ENCODE measurements at regions not wholly inside any gene's neighbourhood (a gene's known extent, or its start where the extent isn't known, plus 50 kb on each side); places are given as distances from the start of the nearest gene placed in this dataset.

DNA sequence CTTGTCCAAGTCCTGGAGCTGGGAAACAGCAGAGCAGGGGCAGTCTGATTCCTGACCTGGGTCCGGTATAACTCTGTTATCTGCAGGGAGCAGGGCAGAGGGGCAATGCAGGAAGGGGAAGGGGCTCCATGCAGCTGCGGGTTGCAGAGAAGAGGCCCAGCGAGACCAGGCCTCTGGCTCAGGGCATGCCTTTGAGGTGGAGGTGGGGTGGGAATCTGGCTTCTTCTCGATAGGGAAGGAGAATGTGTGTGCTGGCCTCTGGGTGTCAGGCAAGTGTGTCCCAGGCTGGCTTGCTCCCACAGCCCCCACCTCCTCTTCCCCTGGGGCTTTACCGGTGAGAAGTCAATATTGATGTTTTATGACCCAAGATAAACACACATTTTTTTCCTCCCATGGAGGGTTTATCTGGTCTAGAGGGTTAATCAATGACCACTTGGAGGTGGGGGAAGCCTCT, 187.1 kb upstream of the HAAO start:
- Histone ChIP-seq H3K27me3 (replicated peaks in 1 of 2; ENCODE audit: control insufficient read depth in 2 of 2, insufficient read depth in 2 of 2, low read length in 1 of 2) (peaks cover 0 to 1% of the 10 kb centered on the region in 2 experiments; a peak in 1 of 4 replicates), H3K4me1 (ENCODE audit: control insufficient read depth, insufficient read depth, low read length) (no peaks in the 10 kb centered on the region), H3K4me3 (no peak overlapping the region), H2AFZ (ENCODE audit: control insufficient read depth, low read depth, low read length) (no peak overlapping the region), H3K36me3 (ENCODE audit: control insufficient read depth in 2 of 2, insufficient read depth in 2 of 2, low read length in 1 of 2) (no peaks in the 10 kb centered on the region), H3K4me2 (ENCODE audit: control insufficient read depth, insufficient read depth) (no peak overlapping the region), H3K27ac (ENCODE audit: control insufficient read depth, insufficient read depth) (no peak overlapping the region), H3K9ac (ENCODE audit: control insufficient read depth, insufficient read depth, low read length) (no peak overlapping the region), H3K79me2 (ENCODE audit: control insufficient read depth, insufficient read depth, low read length) (no peaks in the 10 kb centered on the region), H3K9me3 (replicated peaks; ENCODE audit: control insufficient read depth, insufficient read depth, low read length) (no peaks in the 10 kb centered on the region), H4K20me1 (ENCODE audit: control insufficient read depth, insufficient read depth) (no peaks in the 10 kb centered on the region)
- no peak for ATAC-seq
- TF ChIP-seq, protein P1, sequence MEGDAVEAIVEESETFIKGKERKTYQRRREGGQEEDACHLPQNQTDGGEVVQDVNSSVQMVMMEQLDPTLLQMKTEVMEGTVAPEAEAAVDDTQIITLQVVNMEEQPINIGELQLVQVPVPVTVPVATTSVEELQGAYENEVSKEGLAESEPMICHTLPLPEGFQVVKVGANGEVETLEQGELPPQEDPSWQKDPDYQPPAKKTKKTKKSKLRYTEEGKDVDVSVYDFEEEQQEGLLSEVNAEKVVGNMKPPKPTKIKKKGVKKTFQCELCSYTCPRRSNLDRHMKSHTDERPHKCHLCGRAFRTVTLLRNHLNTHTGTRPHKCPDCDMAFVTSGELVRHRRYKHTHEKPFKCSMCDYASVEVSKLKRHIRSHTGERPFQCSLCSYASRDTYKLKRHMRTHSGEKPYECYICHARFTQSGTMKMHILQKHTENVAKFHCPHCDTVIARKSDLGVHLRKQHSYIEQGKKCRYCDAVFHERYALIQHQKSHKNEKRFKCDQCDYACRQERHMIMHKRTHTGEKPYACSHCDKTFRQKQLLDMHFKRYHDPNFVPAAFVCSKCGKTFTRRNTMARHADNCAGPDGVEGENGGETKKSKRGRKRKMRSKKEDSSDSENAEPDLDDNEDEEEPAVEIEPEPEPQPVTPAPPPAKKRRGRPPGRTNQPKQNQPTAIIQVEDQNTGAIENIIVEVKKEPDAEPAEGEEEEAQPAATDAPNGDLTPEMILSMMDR (IDR thresholded peaks at IDR 0.05 in 2 of 3, conservative IDR thresholded peaks at IDR 0.05 in 1 of 3; ENCODE audit: control insufficient read depth in 2 of 3, extremely low read depth in 1 of 3, insufficient read depth in 1 of 3, low read depth in 3 of 3, low read length in 3 of 3), result 0 out of 6 replicates have a peak, but pooled peaks of 1 of the 3 experiments have one; percentile 4
- TF ChIP-seq NFXL1 (IDR thresholded peaks at IDR 0.05; ENCODE audit: borderline replicate concordance), result no peak
- CTCF ChIA-PET, result interaction anchor here (0.5 kb wide), 1 partner anchor 562 kb away, joined by 3 read pairs; no protein-coding TSS in a partner anchor
- no peak for DNase-seq (ENCODE audit: low read depth, low spot score)
- BruUV-seq (replicated peaks), result no TSS peak
- POLR2A ChIA-PET, result no interaction called here
- in situ Hi-C loops (cut with MboI), result no loop called here
- RAD21 ChIA-PET (ENCODE audit: unreplicated experiment), result interaction anchor here (1.8 to 3.1 kb wide), 2 partner anchors 32 to 249 kb away, joined by 5 to 13 read pairs; no protein-coding TSS in a partner anchor
- WGBS (ENCODE audit: insufficient coverage, insufficient replicate concordance, low lambda C conversion rate, missing lambda C conversion rate), result 36% methylated on average over 5 of the region's 5 CpGs
- SMC1A ChIA-PET (ENCODE audit: uncharacterized antibody, unreplicated experiment), result no interaction called here
- intact Hi-C loops (cut with micrococcal nuclease; ENCODE audit: unreplicated experiment), result loop anchor here (10.0 kb wide), 2 partner anchors 425 to 505 kb away; no protein-coding TSS in a partner anchor
- no peak for FAIRE-seq

DNA sequence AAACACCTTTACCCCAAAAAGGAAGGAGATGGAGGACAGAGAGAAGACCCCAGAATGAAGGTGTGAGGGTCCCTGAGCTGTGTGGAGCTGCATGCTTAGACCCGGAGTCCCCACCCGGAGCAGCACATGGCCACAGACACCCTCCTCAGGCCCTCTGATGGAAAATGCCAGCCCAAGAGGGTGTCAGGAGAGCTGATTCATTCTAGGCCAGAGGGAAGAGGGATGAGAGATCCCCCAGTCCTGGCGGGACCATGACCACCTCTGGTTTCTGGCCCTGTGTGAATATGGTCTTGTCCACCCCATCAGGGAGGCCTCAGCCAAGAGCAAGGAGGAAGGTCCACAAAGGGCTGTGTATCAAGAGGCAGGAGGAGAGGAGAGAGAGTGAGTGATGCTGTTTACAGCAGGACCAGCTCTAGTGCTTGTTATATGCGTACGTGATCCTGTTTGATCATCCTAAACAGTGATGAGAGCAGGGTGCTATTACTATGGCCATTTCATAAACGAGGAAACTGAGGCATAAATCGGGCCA, 186.6 kb upstream of the HAAO start:
- CTCF ChIA-PET, result interaction anchor here (0.5 to 7.2 kb wide), 4 partner anchors 250 to 562 kb away, joined by 3 to 61 read pairs (median 26); no protein-coding TSS in a partner anchor
- in situ Hi-C loops (cut with MboI) (no loop called here), intact Hi-C loops (cut with micrococcal nuclease; ENCODE audit: unreplicated experiment) (loop anchor here (10.0 kb wide), 2 partner anchors 426 to 506 kb away; no protein-coding TSS in a partner anchor)
- H3K4me1 ChIP-seq (ENCODE audit: control insufficient read depth, insufficient read depth, low read length), result no peaks in the 10 kb centered on the region
- H4K20me1 ChIP-seq (ENCODE audit: control insufficient read depth, insufficient read depth), result no peaks in the 10 kb centered on the region
- no peak overlapping the region for H3K9ac ChIP-seq (ENCODE audit: control insufficient read depth, insufficient read depth, low read length)
- no peak for TF ChIP-seq CBX3 (IDR thresholded peaks at IDR 0.05; ENCODE audit: borderline replicate concordance, low read depth)
- TF ChIP-seq CHD1 (IDR thresholded peaks at IDR 0.05; ENCODE audit: low read depth, low read length), result no peak
- no peak for TF ChIP-seq HDAC6 (IDR thresholded peaks at IDR 0.05; ENCODE audit: unreplicated experiment)
- TF ChIP-seq ZSCAN29 (IDR thresholded peaks at IDR 0.05), result no peak
- TF ChIP-seq PAX5 (IDR thresholded peaks at IDR 0.05; ENCODE audit: borderline replicate concordance, low read depth, low read length), result no peak
- no peaks in the 10 kb centered on the region for H3K9me3 ChIP-seq (replicated peaks; ENCODE audit: control insufficient read depth, insufficient read depth, low read length)
- FAIRE-seq (no peak), DNase-seq (ENCODE audit: low read depth, low spot score) (no peak), ATAC-seq (no peak)
- SMC1A ChIA-PET (ENCODE audit: uncharacterized antibody, unreplicated experiment), result interaction anchor here (1.6 kb wide), 1 partner anchor 505 kb away, joined by 7 read pairs; no protein-coding TSS in a partner anchor
- no peak overlapping the region for H3K4me2 ChIP-seq (ENCODE audit: control insufficient read depth, insufficient read depth)
- H3K79me2 ChIP-seq (ENCODE audit: control insufficient read depth, insufficient read depth, low read length), result no peaks in the 10 kb centered on the region
- H3K27me3 ChIP-seq (replicated peaks in 1 of 2; ENCODE audit: control insufficient read depth in 2 of 2, insufficient read depth in 2 of 2, low read length in 1 of 2), result peaks cover 0 to 1% of the 10 kb centered on the region in 2 experiments; a peak in 1 of 4 replicates
- no TSS peak for BruUV-seq (replicated peaks)
- POLR2A ChIA-PET, result no interaction called here
- no peak overlapping the region for H3K4me3 ChIP-seq
- RAD21 ChIA-PET (ENCODE audit: unreplicated experiment), result interaction anchor here (1.8 to 3.1 kb wide), 2 partner anchors 32 to 250 kb away, joined by 5 to 13 read pairs; no protein-coding TSS in a partner anchor
- H3K36me3 ChIP-seq (ENCODE audit: control insufficient read depth in 2 of 2, insufficient read depth in 2 of 2, low read length in 1 of 2), result no peaks in the 10 kb centered on the region
- H2AFZ ChIP-seq (ENCODE audit: control insufficient read depth, low read depth, low read length), result no peak overlapping the region
- no peak overlapping the region for H3K27ac ChIP-seq (ENCODE audit: control insufficient read depth, insufficient read depth)
- WGBS (ENCODE audit: insufficient coverage, insufficient replicate concordance, low lambda C conversion rate, missing lambda C conversion rate), result 38% methylated on average over 7 of the region's 7 CpGs
